Left ventricle myocardium superior (tissue), 1 donor: ENCODE measurements at regions not wholly inside any gene's neighbourhood (a gene's known extent, or its start where the extent isn't known, plus 50 kb on each side); places are given as distances from the start of the nearest gene placed in this dataset.

Source experiments
- ATAC-seq: fragments of 200-7000 bp; cut with Tn5 transposase; one replicate; pipeline ENCODE4 v1.9.1; 2020; ENCODE audit warnings: mild to moderate bottlenecking, moderate library complexity
- DNase-seq: peaks from one replicate; pipeline ENCODE4 v3.0.0-alpha.2; 2020
- intact Hi-C: fragments of 100-400 bp; cut with micrococcal nuclease; formaldehyde crosslinking; loops from one replicate; pipeline ENCODE4 v1.11.0; 2022
- donor health status: DM: no; HTN: yes; CAD: no; lungs with severe emphysema.

- no peak for ATAC-seq
- intact Hi-C loops = no loop called here
- DNase-seq = no peak
Observed at GRCh38 chr20:6882561-6883291, 115.2 kb downstream of the BMP2 start.

GRCh38 chr20:6884114-6884513, 116.6 kb downstream of the BMP2 start:
- ATAC-seq = no peak
- intact Hi-C loops = no loop called here
- no peak for DNase-seq

- ATAC-seq (no peak), DNase-seq (no peak)
- intact Hi-C loops = no loop called here
Observed at GRCh38 chr20:6886065-6886729, 118.7 kb downstream of the BMP2 start.

- intact Hi-C loops = no loop called here
- no peak for ATAC-seq
- no peak for DNase-seq
Observed at GRCh38 chr20:6887966-6888365, 120.5 kb downstream of the BMP2 start.

GRCh38 chr20:6888736-6889395, 121.4 kb downstream of the BMP2 start:
- no peak for ATAC-seq
- DNase-seq = no peak
- intact Hi-C loops = no loop called here

- intact Hi-C loops = no loop called here
- DNase-seq (no peak), ATAC-seq (no peak)
Observed at GRCh38 chr20:6892724-6893123, 125.2 kb downstream of the BMP2 start.

GRCh38 chr20:6898928-6899327, 131.4 kb downstream of the BMP2 start:
- ATAC-seq = no peak
- DNase-seq = no peak
- intact Hi-C loops = no loop called here

GRCh38 chr20:6906871-6907270, 139.4 kb downstream of the BMP2 start:
- intact Hi-C loops = no loop called here
- ATAC-seq (no peak), DNase-seq (no peak)

GRCh38 chr20:6908673-6909072, 141.2 kb downstream of the BMP2 start:
- intact Hi-C loops = no loop called here
- ATAC-seq = no peak
- no peak for DNase-seq

GRCh38 chr20:6909608-6910007, 142.1 kb downstream of the BMP2 start:
- intact Hi-C loops = no loop called here
- no peak for ATAC-seq
- DNase-seq = no peak

- no peak for DNase-seq
- intact Hi-C loops = no loop called here
- no peak for ATAC-seq
Observed at GRCh38 chr20:6914986-6915385, 147.5 kb downstream of the BMP2 start.

- DNase-seq = no peak
- no peak for ATAC-seq
- intact Hi-C loops = no loop called here
Observed at GRCh38 chr20:6916938-6917337, 149.5 kb downstream of the BMP2 start.

GRCh38 chr20:6919792-6920468, 152.4 kb downstream of the BMP2 start:
- DNase-seq (no peak), ATAC-seq (no peak)
- intact Hi-C loops = no loop called here

GRCh38 chr20:6920991-6921613, 153.6 kb downstream of the BMP2 start:
- intact Hi-C loops = no loop called here
- no peak for DNase-seq
- ATAC-seq = no peak

GRCh38 chr20:6921717-6922386, 154.4 kb downstream of the BMP2 start:
- intact Hi-C loops = no loop called here
- DNase-seq (no peak), ATAC-seq (no peak)

GRCh38 chr20:6924681-6925080, 157.2 kb downstream of the BMP2 start:
- intact Hi-C loops = loop anchor here (1.0 kb wide), 1 partner anchor 33 kb away; no protein-coding TSS in a partner anchor
- DNase-seq = no peak
- ATAC-seq = no peak

- ATAC-seq (no peak), DNase-seq (no peak)
- intact Hi-C loops = loop anchor here (1.0 kb wide), 1 partner anchor 31 kb away; no protein-coding TSS in a partner anchor
Observed at GRCh38 chr20:6925744-6926278, 158.3 kb downstream of the BMP2 start.

- intact Hi-C loops = no loop called here
- no peak for DNase-seq
- no peak for ATAC-seq
Observed at GRCh38 chr20:6940048-6940447, 172.6 kb downstream of the BMP2 start.

GRCh38 chr20:6940876-6941275, 173.4 kb downstream of the BMP2 start:
- ATAC-seq (no peak), DNase-seq (no peak)
- intact Hi-C loops = no loop called here
